Fibroblast of mammary gland (primary cell): ENCODE measurements at regions not wholly inside any gene's neighbourhood (a gene's known extent, or its start where the extent isn't known, plus 50 kb on each side); places are given as distances from the start of the nearest gene placed in this dataset.

Source experiments
- DNase-seq: peaks from one replicate; pipeline ENCODE4 v3.0.0-alpha.2; 2010; ENCODE audit warnings: low read depth
- H3K4me3 ChIP-seq: 2 replicates; pipeline ENCODE4 v1.5.1; 2011; ENCODE audit warnings: low read depth, mild to moderate bottlenecking, low read length, moderate library complexity; ENCODE audit not compliant: control insufficient read depth
- TF ChIP-seq, protein P1 (sequence below): conservative IDR thresholded peaks from 2 replicates; pipeline ENCODE4 v1.5.1; 2011; ENCODE audit warnings: low read depth, low read length, inconsistent platforms; ENCODE audit not compliant: control insufficient read depth, insufficient read depth

- H3K4me3 ChIP-seq = no peak overlapping the region
- DNase-seq = no peak
- TF ChIP-seq, protein P1, sequence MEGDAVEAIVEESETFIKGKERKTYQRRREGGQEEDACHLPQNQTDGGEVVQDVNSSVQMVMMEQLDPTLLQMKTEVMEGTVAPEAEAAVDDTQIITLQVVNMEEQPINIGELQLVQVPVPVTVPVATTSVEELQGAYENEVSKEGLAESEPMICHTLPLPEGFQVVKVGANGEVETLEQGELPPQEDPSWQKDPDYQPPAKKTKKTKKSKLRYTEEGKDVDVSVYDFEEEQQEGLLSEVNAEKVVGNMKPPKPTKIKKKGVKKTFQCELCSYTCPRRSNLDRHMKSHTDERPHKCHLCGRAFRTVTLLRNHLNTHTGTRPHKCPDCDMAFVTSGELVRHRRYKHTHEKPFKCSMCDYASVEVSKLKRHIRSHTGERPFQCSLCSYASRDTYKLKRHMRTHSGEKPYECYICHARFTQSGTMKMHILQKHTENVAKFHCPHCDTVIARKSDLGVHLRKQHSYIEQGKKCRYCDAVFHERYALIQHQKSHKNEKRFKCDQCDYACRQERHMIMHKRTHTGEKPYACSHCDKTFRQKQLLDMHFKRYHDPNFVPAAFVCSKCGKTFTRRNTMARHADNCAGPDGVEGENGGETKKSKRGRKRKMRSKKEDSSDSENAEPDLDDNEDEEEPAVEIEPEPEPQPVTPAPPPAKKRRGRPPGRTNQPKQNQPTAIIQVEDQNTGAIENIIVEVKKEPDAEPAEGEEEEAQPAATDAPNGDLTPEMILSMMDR = no peak
Measured at GRCh38 chr5:20113031-20113715, 125.2 kb upstream of the CDH18 start.

DNA sequence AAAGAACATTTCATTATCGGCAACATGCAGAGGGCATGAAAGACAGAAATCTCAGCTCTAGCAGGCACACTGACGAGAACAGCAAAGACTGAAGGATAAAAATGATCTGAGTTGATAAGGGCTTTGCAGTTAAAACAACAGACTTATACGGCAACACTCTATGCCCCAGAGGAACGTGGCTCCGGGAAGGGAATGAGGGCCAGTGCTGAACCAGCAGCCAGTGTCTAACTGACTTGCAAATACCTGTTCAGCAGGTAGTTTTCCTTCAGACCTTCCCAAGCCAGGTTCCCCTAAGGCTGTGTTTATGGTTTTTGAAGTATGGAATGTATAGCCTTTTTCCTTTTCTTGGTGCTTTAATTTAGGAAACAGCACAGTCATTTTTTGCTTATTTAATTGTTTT is 121.3 kb upstream of the CDH18 start:
- DNase-seq = no peak
- no peak overlapping the region for H3K4me3 ChIP-seq
- TF ChIP-seq, protein P1 = no peak

GRCh38 chr5:20105915-20106314 is 117.9 kb upstream of the CDH18 start:
- TF ChIP-seq, protein P1 = no peak
- H3K4me3 ChIP-seq = no peak overlapping the region

GRCh38 chr5:20102293-20102692 is 114.3 kb upstream of the CDH18 start:
- TF ChIP-seq, protein P1 = no peak
- no peak overlapping the region for H3K4me3 ChIP-seq
- no peak for DNase-seq

More at GRCh38 chr5:20105915-20106314, 117.9 kb upstream of the CDH18 start:
- DNase-seq = no peak

DNA sequence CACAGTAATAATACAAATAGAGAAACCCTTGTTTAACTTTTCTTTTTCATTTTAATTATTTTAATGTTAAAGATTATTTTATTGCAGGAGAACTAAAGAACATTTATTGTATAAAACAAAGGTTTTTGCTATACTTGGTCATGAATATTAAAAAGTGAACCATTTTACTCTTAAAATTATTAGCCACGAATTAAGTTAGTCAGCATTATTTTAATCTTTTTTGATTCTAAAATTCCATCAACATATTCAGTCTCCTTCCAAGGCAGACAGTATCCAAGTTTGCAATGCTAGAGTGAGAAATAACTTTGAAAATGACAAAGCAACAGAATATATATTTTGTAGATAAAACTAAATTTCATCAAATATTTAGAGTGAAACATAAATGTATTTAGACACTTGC is 110.7 kb upstream of the CDH18 start:
- no peak for DNase-seq
- H3K4me3 ChIP-seq = no peak overlapping the region
- TF ChIP-seq, protein P1 = no peak

DNA sequence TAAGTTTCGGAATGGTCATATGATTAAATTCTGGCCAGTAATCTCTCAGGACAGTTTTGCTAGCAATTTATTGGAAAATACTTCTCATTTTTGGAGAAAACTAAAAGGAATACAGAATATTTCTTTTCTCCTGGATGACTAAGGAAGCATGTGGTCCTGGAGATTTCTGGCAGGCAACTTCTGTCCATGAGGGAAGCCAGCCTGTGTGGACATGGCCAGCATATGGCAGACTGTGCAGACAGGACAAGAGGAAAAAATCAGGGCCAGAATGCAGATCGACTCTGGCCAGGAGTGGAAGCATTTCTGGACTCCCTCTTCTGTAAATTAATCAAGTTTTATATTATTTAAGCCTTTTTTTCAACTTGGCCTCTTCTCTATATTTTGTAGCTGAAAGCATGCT is 100.4 kb upstream of the CDH18 start:
- TF ChIP-seq, protein P1 = no peak
- H3K4me3 ChIP-seq = no peak overlapping the region
- DNase-seq = no peak
